ENCODE measurements at regions not wholly inside any gene's neighbourhood (a gene's known extent, or its start where the extent isn't known, plus 50 kb on each side); places are given as distances from the start of the nearest gene placed in this dataset.

DNA sequence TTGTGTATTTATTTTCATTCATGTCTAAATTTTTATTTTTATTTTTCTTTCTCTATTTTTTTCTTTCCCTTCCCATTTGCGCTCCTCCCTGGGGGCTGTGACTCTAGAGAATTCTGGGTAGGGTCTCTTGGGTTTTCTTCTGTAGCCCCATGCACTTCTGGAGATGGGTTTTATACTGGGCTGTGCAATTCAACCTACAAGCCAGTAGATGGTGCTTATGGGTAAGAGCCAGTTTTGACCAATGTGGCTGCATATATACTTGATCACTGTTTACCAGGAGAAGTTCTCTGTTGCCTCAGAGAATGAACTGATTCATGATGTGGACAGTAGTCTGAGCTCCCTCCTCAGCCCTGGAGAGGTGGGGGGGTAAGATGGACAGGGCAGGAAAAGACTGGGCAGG, 614.6 kb downstream of the PCDH19 start:
- H4K91ac ChIP-seq (replicated peaks; ENCODE audit: insufficient read length, low read length) = no peak overlapping the region
- H4K8ac ChIP-seq (ENCODE audit: extremely low read depth, insufficient read depth, low read length) = no peak overlapping the region
- no peak for FAIRE-seq
- no peak overlapping the region for H2AFZ ChIP-seq (ENCODE audit: low read length)
- no peak overlapping the region for H3K4me2 ChIP-seq (ENCODE audit: insufficient read depth in 1 of 2, low read depth in 2 of 2, low read length in 2 of 2)
- no peaks in the 10 kb centered on the region for H3K79me2 ChIP-seq (ENCODE audit: control insufficient read depth in 1 of 2, insufficient read depth in 2 of 2, low read length in 2 of 2)
- H3K36me3 ChIP-seq (ENCODE audit: control insufficient read depth in 2 of 4, insufficient read depth in 4 of 4, low read length in 3 of 4) = no peaks in the 10 kb centered on the region
- no peaks in the 10 kb centered on the region for H3K79me1 ChIP-seq (ENCODE audit: low read depth, low read length)
- no peak overlapping the region for H3K27ac ChIP-seq (ENCODE audit: low read depth, low read length)
- H2BK12ac ChIP-seq (ENCODE audit: low read depth, low read length) = no peak overlapping the region
- H3K4ac ChIP-seq (replicated peaks; ENCODE audit: insufficient read length, low read depth, low read length) = no peak overlapping the region
- no peak overlapping the region for H3K23ac ChIP-seq (ENCODE audit: insufficient read length)
- no peak overlapping the region for H3K18ac ChIP-seq (ENCODE audit: extremely low read depth, low read length)
- H3K9me3 ChIP-seq (ENCODE audit: insufficient read depth in 2 of 2, low read depth in 1 of 2, low read length in 1 of 2) = peaks cover 9 to 17% of the 10 kb centered on the region in 2 experiments; a peak in 2 of 4 replicates
- no peak overlapping the region for H2BK5ac ChIP-seq (ENCODE audit: low read depth, low read length)
- H3K56ac ChIP-seq (replicated peaks; ENCODE audit: insufficient read length, low read depth, low read length) = no peak overlapping the region
- H3K23me2 ChIP-seq (ENCODE audit: low read depth, low read length) = no peaks in the 10 kb centered on the region
- H3K27me3 ChIP-seq (replicated peaks in 1 of 4; ENCODE audit: control insufficient read depth in 3 of 4, extremely low read depth in 1 of 4, insufficient read depth in 3 of 4, low read length in 3 of 4) = no peaks in the 10 kb centered on the region
- H3K9ac ChIP-seq (replicated peaks in 1 of 4; ENCODE audit: extremely low read depth in 1 of 4, low read depth in 3 of 4, low read length in 3 of 4) = no peak overlapping the region
- TF ChIP-seq GABPA (IDR thresholded peaks at IDR 0.05; ENCODE audit: borderline replicate concordance, insufficient read depth, low read length) = no peak
- TF ChIP-seq KDM4A (IDR thresholded peaks at IDR 0.05; ENCODE audit: low read depth, low read length, severe bottlenecking) = no peak
- no peak for TF ChIP-seq RBBP5 (IDR thresholded peaks at IDR 0.05; ENCODE audit: borderline replicate concordance, low read depth, low read length)
- TF ChIP-seq RAD21 (IDR thresholded peaks at IDR 0.05 in 1 of 2, conservative IDR thresholded peaks at IDR 0.05 in 1 of 2; ENCODE audit: low read depth in 2 of 2, low read length in 2 of 2) = peak; percentile 17 to 24; a peak in 1 of 4 replicates
- TF ChIP-seq BACH1 (IDR thresholded peaks at IDR 0.05; ENCODE audit: low read length) = no peak
- no peak for TF ChIP-seq KDM5A (IDR thresholded peaks at IDR 0.05; ENCODE audit: low read length)
- H2BK15ac ChIP-seq (ENCODE audit: low read length) = no peak overlapping the region
- no peak overlapping the region for H2BK20ac ChIP-seq (ENCODE audit: low read length)
- CTCF ChIA-PET (ENCODE audit: partially characterized antibody) = interaction anchor here (1.6 kb wide), 1 partner anchor 102 kb away, joined by 3 read pairs; no protein-coding TSS in a partner anchor
- no peak overlapping the region for H2AK5ac ChIP-seq (ENCODE audit: low read depth, low read length)
- no peak overlapping the region for H3K14ac ChIP-seq (ENCODE audit: insufficient read length)
- no peak overlapping the region for H3K4me3 ChIP-seq (ENCODE audit: extremely low read depth in 1 of 4, insufficient read depth in 2 of 4, low read depth in 3 of 4, low read length in 4 of 4)
- no peaks in the 10 kb centered on the region for H4K20me1 ChIP-seq (replicated peaks in 1 of 2; ENCODE audit: control insufficient read depth in 1 of 2, insufficient read depth in 2 of 2, low read length in 2 of 2)
- DNase-seq (ENCODE audit: low read depth in 1 of 2, low spot score in 2 of 2) = no peak
- POLR2A ChIA-PET (ENCODE audit: partially characterized antibody) = no interaction called here
- no peak overlapping the region for H2BK120ac ChIP-seq (replicated peaks; ENCODE audit: low read depth, low read length)
- H4K5ac ChIP-seq (ENCODE audit: insufficient read length, low read depth, low read length) = no peak overlapping the region
- H3K4me1 ChIP-seq (replicated peaks in 1 of 4; ENCODE audit: control insufficient read depth in 3 of 4, insufficient read depth in 4 of 4, low read length in 3 of 4) = no peaks in the 10 kb centered on the region
- 100% methylated on average over 1 of the region's 1 CpG; no CpG with 5 or more reads in 1 of the 2 experiments for WGBS, 2 experiments (ENCODE audit: extremely low coverage in 1 of 2, insufficient coverage in 1 of 2, insufficient read length in 1 of 2, insufficient replicate concordance in 2 of 2, low coverage in 1 of 2, low lambda C conversion rate in 2 of 2, missing lambda C conversion rate in 1 of 2)

Data from H1 (cell line).